A172 (cell line): ENCODE measurements at regions not wholly inside any gene's neighbourhood (a gene's known extent, or its start where the extent isn't known, plus 50 kb on each side); places are given as distances from the start of the nearest gene placed in this dataset.
"Not testable (repeated sequence)": the region's sequence is repeated elsewhere in the genome, so short reads cannot be mapped to it uniquely, and the experiment has no call there.

Source experiments
- DNase-seq: peaks from one replicate; pipeline ENCODE4 v3.0.0-alpha.2; 2015; ENCODE audit warnings: low spot score

DNA sequence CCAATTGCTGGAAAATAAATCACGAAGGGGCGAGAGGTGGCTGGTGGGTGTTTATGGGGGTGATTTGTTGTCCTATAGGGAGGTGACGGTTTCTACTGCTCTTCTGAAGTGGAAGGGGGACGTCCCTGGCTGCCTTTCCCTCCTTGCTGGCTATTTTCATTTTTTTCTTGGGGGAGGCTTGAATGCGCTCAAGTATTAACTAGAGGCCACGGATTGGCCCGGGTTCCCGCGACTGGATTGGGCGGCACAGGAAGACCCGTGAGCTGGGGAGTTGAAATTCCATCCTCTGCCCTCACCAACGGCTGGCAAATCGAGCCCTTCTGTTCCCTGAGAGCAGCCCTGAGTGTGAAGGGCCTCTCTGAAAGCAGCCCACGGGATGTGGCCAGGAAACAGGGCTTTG, 176.5 kb upstream of the SPRED2 start:
- DNase-seq, result no peak

GRCh38 chr2:65608466-65608865, 176.1 kb upstream of the SPRED2 start:
- DNase-seq, result no peak

DNA sequence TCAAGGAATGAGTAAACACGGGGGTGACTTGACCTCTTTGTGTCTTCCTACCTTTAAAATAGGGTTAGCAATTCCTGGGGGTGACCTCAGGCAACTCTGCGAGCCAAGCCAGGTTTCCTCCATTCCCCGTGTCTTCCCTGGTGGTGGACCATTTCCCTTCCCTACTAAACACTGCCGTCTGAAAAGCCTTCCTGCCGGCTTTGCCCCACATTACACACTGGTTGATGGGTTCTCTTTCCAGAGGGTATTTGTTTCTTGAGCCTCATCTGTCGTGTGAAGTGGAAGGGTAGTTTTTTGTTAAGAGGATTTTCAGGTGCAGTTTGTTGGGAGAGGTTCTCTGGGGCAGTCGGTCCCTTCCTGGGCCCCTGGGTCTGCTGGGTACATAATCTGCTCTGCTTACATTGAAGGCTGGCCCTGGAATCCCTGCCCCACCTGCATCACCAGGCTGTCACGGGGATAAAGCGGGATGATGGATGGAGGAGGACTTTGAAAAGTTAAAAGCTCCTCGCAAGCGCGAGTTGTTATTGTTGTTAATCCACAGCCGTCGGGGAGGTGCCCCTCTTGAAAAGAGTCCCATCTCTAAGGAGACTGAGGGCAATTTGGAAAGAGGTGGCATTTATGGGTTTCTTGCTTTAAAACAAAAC, 175.4 kb upstream of the SPRED2 start:
- no peak for DNase-seq

GRCh38 chr2:65605743-65606058, 173.3 kb upstream of the SPRED2 start:
- DNase-seq, result no peak

DNA sequence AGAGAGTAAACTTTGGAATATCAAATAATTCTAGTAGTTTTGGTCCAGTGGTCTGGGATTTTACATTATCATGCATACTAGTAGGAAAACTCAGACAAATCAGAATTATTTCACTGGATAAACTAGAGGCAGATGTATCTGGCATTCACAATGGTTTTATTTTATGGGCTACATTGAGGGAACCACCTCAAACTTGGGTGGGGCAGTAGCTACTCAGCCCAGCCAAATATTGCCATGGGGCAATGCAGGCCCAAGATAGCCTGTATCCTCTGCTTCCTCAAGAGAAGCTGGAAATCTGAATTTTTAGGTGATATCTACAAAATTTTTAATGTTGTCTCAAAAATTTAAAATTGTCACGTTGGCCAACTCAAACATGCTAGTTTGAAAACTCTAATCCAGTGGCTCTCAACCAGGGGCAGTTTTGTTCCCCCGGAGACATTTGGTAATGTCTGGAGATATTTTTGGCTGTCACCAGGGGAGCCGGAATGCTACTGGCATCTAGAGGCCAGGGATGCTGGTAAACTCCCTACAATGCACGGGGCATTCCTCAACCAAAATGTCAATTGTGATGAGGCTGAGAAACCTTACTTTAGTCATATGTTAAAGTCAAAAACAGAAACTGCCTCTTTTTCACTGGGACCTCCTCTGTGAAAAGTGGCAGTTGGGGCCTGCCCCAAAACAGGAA, 172.8 kb upstream of the SPRED2 start:
- DNase-seq, result no peak

- DNase-seq, result peak; percentile 35
Observed at GRCh38 chr2:65604246-65604645, 171.8 kb upstream of the SPRED2 start.

DNA sequence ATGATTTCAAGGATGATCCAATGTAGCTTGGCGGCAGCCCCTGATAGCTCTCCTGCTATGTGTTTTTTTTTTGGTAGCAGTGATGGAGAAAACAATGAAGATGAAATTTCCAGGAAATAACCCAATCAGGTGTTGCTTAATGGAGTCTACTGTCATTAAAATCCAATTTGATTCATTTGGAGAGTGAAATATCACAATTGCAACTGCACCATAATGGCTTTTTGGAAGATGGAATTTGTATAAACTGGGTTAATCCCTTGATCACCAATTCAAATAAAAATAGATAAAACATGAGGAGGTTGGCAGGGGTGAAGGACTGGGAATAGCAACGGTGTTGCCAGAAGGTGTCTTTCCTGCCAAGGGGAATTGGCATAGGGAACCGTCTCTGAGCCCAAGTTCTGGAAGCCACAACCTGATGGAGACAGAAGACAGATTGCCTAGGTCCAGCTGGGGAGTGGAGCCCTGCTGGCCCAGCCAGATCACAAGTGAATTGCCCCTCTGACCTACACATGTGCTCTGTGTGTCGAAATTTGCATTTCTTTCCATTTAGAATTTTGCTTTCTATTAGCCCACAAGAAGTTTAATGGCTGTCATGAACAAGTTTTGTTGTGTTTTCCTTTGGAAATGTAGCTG, 170.3 kb upstream of the SPRED2 start:
- DNase-seq, result no peak

GRCh38 chr2:65600871-65601270, 168.5 kb upstream of the SPRED2 start:
- DNase-seq, result not testable (repeated sequence)

- DNase-seq, result not testable (repeated sequence)
Observed at GRCh38 chr2:65600351-65600750, 168.0 kb upstream of the SPRED2 start.

- no peak for DNase-seq
Observed at GRCh38 chr2:65599693-65600092, 167.3 kb upstream of the SPRED2 start.

GRCh38 chr2:65598996-65599395, 166.6 kb upstream of the SPRED2 start:
- no peak for DNase-seq

- DNase-seq, result no peak
Observed at GRCh38 chr2:65598264-65598663, 165.9 kb upstream of the SPRED2 start.

DNA sequence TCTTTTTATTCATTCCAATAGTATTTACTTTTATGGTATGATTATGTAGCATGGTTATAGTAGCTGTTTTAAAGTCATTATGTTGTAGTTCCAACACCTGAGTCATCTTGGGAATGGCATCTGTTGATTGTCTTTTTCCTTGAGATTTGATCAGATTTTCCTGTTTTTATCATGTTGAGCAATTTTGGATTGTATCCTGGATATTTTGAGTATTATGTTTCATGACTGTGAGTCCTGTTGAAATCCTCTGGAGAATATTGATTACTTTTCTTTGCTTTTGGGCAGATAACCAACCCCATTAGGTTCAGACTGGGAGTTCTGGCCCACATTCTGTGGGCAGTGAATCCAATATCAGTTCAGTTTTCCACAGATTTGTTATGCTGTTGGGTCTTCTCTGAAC, 163.2 kb upstream of the SPRED2 start:
- no peak for DNase-seq

DNA sequence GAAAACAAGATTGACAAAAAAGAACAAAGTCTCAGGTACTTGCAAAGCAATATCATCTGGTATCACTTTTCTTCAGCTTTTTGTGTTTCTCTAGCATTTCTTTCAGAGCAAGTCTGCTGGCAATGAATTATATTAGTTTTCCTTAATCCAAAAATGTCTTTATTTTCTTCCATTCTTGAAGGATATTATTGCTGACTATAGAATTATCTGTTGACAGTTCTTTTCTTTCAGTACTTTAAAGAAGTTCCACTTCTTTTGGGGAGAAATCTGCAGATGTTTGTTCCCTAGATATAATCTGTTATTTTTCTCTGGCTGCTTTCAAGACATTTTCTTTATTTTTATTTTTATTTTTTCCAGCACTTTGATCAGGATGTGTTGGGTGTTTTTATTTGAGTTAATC, 161.8 kb upstream of the SPRED2 start:
- DNase-seq, result no peak

DNA sequence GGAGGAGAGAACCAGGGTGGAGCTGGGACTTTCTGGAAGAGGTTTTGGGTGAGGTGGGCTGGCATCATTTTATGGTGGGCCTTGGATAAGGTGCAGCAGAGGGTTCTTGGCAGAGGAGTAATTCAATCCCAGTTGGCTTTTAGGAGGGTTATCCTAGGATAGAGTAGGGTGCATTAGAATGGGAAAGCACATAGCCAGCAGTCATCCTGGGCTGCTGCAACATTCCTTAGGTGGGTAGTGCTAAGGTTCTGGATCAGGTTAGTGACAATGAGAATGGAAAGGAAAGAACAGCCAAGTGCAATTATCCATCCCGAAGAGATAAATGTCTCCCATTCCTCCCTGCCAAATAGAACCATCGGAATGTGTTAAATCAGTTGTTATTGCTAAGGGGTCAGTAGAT, 157.3 kb upstream of the SPRED2 start:
- DNase-seq, result no peak

- DNase-seq, result no peak
Observed at GRCh38 chr2:65587779-65588178, 155.4 kb upstream of the SPRED2 start.

DNA sequence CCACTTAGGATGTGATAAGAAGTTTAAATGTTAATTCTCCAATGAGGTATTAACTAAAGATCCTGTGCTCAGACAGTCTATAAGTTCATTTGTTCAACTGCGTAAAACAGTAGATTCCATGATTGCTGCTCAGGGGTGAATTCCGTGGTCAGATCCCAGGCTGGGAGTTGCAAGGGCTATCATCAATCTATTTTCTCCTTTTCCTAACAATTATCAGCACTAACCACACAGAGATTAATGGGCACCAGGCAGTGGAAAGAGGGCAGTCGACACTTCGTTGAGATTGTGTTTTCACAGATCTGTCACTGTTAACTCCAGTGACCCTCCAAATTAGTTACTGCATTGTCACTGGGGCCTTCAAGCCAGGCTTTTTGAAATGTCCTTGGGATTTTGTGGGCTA, 154.1 kb upstream of the SPRED2 start:
- no peak for DNase-seq

DNA sequence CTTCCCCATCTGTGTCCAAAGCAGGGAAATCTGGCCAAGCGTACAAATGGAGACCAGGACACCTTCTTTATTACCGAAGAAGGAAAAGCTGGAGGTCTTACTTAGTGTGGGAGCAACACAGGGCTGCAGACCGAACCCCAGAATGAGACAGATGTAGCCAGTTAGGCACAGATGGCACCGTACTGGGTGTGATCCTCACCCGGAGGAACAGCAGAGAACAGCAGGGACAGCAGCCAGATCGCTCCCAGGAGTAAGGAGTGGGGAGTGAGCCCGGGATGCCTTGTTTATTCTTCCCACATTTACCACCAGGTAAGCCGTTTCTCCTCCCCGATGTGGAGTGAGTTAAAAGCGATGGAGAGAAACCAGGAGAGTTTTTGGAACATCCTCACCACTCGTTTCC, 150.7 kb upstream of the SPRED2 start:
- no peak for DNase-seq

DNA sequence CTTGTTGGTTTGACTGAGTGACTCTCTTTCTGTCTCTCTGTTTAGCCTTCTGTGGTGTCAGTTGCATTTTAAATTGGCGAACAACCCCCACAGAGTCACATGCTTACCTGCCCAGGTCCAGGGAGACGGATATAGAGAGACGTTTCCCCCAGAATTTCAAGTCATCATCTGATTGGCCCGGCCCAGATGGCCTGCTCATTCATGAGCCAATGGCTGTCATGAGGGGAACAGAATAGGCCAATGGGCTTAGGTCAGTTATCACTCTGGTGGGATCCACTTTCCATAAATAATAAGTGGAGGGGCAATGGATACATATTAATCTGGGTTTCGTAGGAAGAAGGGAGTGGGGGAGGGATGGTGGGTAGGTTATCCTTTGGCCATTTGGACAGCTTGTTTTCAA, 150.0 kb upstream of the SPRED2 start:
- DNase-seq, result no peak

DNA sequence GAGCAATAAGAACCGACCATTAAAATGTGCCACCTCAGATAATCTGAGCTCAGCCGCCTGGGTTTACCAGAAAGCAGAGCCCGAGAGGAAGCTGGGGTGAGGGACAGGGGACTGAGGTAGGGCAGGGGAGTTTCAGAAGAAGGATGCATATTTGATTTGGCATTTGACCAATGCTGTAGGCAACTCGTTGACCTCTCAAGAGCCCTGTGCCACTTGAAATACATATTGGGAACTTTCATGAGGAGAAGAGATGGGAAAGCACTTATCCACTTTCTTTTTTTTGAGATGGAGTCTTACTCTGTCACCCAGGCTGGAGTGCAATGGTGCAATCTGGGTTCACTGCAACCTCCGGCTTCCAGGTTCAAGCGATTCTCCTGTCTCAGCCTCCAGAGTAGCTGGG, 148.4 kb upstream of the SPRED2 start:
- no peak for DNase-seq

GRCh38 chr2:65579506-65580235, 147.3 kb upstream of the SPRED2 start:
- no peak for DNase-seq

DNA sequence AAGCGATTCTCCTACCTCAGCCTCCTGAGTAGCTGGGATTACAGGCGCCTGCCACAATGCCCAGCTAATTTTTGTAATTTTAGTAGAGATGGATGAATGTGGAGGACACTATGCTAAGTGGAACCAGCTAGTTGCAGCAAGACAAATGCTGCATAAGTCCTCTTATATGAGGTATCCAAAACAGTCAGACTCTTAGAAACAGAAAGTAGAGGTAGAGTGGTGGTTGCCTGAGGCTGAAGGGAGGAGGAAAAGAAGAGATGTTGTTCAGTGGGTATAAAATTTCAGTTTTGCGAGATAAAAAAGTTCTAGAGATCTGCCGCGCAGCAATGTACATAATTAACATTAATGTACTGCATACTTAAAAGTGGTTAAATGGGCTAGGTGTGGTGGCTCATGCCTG, 145.3 kb upstream of the SPRED2 start:
- peak; percentile 11 for DNase-seq
